BLaER1 (cell line): ENCODE measurements at regions not wholly inside any gene's neighbourhood (a gene's known extent, or its start where the extent isn't known, plus 50 kb on each side); places are given as distances from the start of the nearest gene placed in this dataset.
A peak's percentile ranks its signal among the peaks of the same experiment; 100 is the strongest.

Experiments
- H3K27ac ChIP-seq: shearing (Covaris generic); formaldehyde crosslinking; 2 replicates; pipeline ENCODE4 v1.8.1; 2022
- H3K27me3 ChIP-seq: shearing (Covaris generic); formaldehyde crosslinking; 2 replicates; pipeline ENCODE4 v1.8.1; 2022
- H3K36me3 ChIP-seq: shearing (Covaris generic); formaldehyde crosslinking; 2 replicates; pipeline ENCODE4 v1.8.1; 2022
- H3K4me1 ChIP-seq: shearing (Covaris generic); formaldehyde crosslinking; 2 replicates; pipeline ENCODE4 v1.8.1; 2022
- H3K4me2 ChIP-seq: shearing (Covaris generic); formaldehyde crosslinking; 2 replicates; pipeline ENCODE4 v1.8.1; 2022
- H3K4me3 ChIP-seq: shearing (Covaris generic); formaldehyde crosslinking; 2 replicates; pipeline ENCODE4 v1.8.1; 2022
- H3K9ac ChIP-seq: shearing (Covaris generic); formaldehyde crosslinking; 2 replicates; pipeline ENCODE4 v1.8.1; 2022
- H3K9me3 ChIP-seq: shearing (Covaris generic); formaldehyde crosslinking; 2 replicates; pipeline ENCODE4 v1.8.1; 2022
- H4K20me1 ChIP-seq: shearing (Covaris generic); formaldehyde crosslinking; 2 replicates; pipeline ENCODE4 v1.8.1; 2022
- Cebpa-rat ChIP-seq: shearing (Covaris generic); IDR thresholded peaks from 2 replicates; pipeline ENCODE4 v1.8.1; 2022

DNA sequence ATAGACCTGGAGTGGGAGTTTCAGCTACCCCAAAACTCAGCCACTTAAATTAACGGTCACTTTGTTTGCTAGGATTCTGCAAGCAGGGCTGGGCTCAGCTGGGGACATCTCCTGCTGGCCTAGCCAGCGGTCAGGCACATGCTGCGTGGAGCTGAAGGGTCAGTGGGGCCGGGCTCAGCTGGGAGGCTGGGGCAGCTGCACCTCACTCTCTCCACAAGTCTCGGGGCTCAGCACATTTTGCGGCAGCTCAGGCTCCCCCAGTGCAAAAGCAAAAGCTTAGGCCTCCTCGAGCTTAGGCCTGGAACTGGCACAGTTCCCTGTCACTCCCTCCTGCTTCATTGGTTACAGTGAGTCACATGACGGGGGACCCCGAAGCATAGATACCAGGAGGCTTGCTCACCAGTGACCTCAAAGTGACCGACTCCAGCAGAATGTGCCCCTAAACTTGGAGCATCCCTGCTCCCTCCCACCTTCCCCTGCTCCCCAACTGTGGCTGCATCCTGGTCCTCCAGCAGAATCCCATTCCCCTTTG is 80.6 kb upstream of the CST7 start:
- Histone ChIP-seq H3K36me3 (no peaks in the 10 kb centered on the region), H3K9ac (no peak overlapping the region), H3K4me3 (no peak overlapping the region), H3K27me3 (no peaks in the 10 kb centered on the region), H3K9me3 (peaks cover 38% of the 10 kb centered on the region), H3K4me1 (peaks cover 31% of the 10 kb centered on the region), H3K27ac (no peak overlapping the region), H3K4me2 (no peak overlapping the region), H4K20me1 (no peaks in the 10 kb centered on the region)
- no peak for TF ChIP-seq Cebpa-rat

DNA sequence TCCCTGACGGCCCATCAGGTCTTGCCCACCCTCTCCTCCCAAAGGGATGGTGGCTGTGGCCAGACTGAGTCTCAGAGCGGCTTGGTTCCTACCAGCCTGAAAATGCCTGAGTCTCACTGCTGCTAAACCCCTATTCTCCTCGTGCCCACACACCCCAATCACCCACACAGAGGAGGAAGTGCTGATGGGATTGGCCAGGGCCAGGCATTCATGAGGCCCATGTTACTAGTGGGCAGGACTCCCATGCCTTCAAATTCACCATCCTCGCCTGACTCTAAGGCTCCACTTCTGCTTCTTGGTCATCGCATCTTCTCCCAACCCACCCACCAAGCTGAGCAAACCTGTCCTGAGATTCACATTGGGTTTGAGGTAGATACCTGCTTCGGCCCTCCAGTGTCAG is 80.1 kb upstream of the CST7 start:
- Histone ChIP-seq H3K9ac (no peak overlapping the region), H3K27me3 (no peaks in the 10 kb centered on the region), H3K4me2 (no peak overlapping the region), H3K27ac (no peak overlapping the region), H3K4me3 (no peak overlapping the region), H3K36me3 (no peaks in the 10 kb centered on the region), H3K9me3 (peaks cover 33% of the 10 kb centered on the region), H4K20me1 (no peaks in the 10 kb centered on the region), H3K4me1 (peaks cover 36% of the 10 kb centered on the region)
- no peak for TF ChIP-seq Cebpa-rat

DNA sequence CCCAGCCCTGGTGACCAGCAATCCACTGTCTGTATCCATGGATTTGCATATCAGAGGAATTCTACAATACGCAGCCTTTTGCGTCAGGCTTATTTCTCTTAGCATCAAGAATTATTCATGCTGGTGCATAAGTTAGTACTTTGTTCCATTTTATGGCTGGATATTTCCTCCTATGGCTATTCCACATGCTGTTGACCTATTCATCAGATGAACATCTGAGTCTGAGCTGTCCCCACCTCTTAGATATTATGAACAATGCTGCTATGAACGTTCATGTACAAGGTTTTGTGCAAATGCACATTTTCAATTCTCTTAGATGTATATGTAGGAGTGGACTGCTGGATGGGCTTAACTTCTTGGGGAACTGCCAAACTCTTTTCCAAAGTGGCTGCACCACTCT is 79.0 kb upstream of the CST7 start:
- no peaks in the 10 kb centered on the region for H3K27me3 ChIP-seq
- H3K36me3 ChIP-seq = no peaks in the 10 kb centered on the region
- no peak overlapping the region for H3K9ac ChIP-seq
- H3K9me3 ChIP-seq = peaks cover 22% of the 10 kb centered on the region
- H3K4me2 ChIP-seq = no peak overlapping the region
- no peak overlapping the region for H3K4me3 ChIP-seq
- peaks cover 38% of the 10 kb centered on the region for H3K4me1 ChIP-seq
- H3K27ac ChIP-seq = no peak overlapping the region
- no peak for TF ChIP-seq Cebpa-rat
- H4K20me1 ChIP-seq = no peaks in the 10 kb centered on the region

DNA sequence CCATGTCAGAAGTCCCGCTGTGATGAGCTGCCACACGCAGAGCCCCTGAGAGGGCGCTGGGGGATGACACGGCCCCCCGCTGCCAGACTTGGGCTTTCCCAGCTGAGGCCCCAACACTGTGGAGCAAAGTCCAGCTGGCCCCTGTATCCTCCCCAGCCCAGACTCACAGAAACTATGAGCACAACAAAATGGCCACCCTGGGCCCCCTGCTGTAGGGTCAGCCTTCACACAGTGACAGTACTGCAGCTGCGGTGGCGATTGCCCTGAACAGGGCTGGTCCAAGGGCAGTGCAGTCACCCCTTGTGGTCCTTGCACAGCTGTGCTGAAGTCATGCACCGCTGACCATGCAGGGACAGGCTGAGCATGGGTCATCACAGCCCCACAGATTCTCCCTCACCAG is 78.2 kb upstream of the CST7 start:
- Histone ChIP-seq H3K27ac (peak overlapping the region; percentile 67), H3K4me2 (peak overlapping the region; percentile 91), H3K9me3 (peaks cover 14% of the 10 kb centered on the region), H3K4me3 (no peak overlapping the region), H3K4me1 (peaks cover 38% of the 10 kb centered on the region), H3K27me3 (no peaks in the 10 kb centered on the region), H3K9ac (no peak overlapping the region), H3K36me3 (no peaks in the 10 kb centered on the region), H4K20me1 (no peaks in the 10 kb centered on the region)
- no peak for TF ChIP-seq Cebpa-rat

DNA sequence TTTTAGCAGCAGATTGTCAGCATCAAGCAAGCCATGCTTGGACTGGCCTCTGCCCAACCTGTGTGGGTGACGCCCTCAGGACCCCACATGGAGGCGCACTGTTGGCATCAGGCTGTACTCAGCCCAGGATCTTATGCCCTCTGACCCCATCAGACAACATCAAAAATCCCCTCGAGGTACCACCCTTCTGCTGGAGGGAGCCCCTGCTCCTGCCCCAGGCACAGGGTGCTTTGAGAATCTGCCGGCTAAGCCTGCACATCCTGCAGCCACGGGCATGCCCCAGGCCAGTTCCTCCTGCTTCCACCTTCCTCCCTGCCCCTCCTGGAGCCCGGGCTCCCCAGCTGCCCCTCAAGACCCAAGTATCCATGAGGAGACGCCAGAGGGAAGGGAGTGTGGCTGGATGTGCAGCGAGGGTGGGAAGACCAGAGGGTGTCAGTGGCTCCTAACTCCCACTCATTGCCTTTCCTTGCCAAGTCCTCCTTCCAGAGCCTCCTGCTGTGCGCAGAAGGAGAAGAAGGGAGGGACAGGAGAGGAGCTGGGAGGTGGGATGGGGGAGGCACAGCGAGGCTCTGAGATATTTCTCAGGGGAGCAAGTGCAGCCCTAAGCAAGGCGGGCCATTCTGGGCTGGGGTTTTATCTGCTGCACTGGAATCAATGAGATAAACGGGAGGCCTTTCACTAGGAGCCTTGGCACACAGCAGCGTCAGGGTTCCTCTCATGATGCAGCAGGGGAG is 77.4 kb upstream of the CST7 start:
- Histone ChIP-seq H3K9me3 (peaks cover 6% of the 10 kb centered on the region; the same call in 1 of the 2 replicates), H3K27me3 (no peaks in the 10 kb centered on the region), H4K20me1 (no peaks in the 10 kb centered on the region), H3K9ac (peak overlapping the region; percentile 53; the same call in 1 of the 2 replicates), H3K27ac (peak overlapping the region; percentile 67), H3K4me1 (peaks cover 38% of the 10 kb centered on the region), H3K4me2 (peak overlapping the region; percentile 91), H3K36me3 (no peaks in the 10 kb centered on the region), H3K4me3 (peak overlapping the region; percentile 42)
- no peak for TF ChIP-seq Cebpa-rat

DNA sequence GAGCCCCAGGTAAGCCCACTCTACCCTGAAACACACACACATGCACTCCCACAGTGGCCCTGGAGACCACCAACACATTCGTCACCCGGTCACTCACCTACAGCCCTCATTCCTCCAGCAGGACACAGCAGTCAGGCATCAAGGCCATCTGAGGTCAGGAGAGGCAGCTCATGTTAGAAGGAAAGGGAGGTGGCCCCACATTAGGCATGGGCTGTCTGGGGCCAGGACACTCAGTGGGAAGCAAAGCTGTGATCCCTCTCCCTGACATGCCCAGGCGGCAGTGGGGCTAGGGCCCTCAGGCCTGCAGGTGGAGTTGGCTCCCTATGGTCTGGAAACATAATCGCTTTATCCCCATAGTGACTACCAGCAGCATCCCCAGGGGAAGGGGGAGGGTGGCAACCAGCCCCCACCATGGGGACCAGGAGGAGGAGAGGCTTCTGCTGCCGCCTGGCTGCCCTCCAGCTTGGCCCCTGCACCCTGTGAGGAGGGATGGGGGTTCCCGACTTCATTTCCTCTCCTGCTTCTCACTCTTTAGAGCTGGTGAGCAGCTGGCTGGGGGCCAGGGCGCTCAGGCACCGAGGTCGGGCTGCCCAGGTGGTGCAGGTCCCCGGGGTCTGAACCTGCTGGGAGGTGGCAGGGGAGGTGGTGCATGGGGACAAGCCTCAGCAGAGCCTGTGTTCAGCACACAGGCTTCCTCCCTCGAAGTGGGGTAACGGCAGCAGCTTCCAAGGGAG is 76.6 kb upstream of the CST7 start:
- H3K36me3 ChIP-seq = no peaks in the 10 kb centered on the region
- H3K4me2 ChIP-seq = peak overlapping the region; percentile 91
- H3K4me1 ChIP-seq = peaks cover 38% of the 10 kb centered on the region
- peak overlapping the region; percentile 67 for H3K27ac ChIP-seq
- no peaks in the 10 kb centered on the region for H3K27me3 ChIP-seq
- H4K20me1 ChIP-seq = no peaks in the 10 kb centered on the region
- H3K9ac ChIP-seq = peak overlapping the region; percentile 53; the same call in 1 of the 2 replicates
- H3K4me3 ChIP-seq = peak overlapping the region; percentile 42
- no peaks in the 10 kb centered on the region for H3K9me3 ChIP-seq
- TF ChIP-seq Cebpa-rat = no peak

DNA sequence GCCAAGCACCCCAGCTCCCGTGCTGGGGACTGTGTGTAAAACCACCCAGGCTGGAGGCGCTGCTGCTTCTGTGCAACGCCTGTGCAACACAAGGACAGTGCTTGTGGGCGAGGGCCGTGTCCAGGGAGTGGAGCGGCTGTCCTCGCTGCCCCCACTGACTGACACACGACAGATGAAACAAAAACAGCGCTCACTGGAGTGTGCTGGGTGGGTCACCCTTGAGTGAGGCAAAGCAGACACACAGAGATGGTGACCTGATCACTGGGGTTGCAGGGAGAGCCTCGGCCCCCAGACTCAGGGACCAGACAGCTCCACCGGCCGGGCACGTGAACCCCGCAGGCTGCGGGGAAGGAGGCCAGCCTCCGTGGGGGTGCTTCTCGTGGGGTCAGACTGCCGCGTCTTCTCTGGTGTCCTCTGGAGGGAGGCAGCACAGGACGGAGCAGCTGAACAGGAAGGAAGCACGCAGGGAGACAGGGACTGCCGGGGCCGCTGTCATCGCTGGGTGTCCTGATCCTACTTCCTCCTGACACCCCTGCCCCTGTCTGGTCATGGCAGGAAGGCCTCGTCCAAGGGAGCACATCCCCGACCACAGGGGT is 75.9 kb upstream of the CST7 start:
- Histone ChIP-seq H3K4me2 (peak overlapping the region; percentile 91), H4K20me1 (no peaks in the 10 kb centered on the region), H3K4me3 (peak overlapping the region; percentile 42), H3K36me3 (no peaks in the 10 kb centered on the region), H3K4me1 (peaks cover 38% of the 10 kb centered on the region), H3K9me3 (no peaks in the 10 kb centered on the region), H3K27me3 (no peaks in the 10 kb centered on the region), H3K27ac (peak overlapping the region; percentile 67), H3K9ac (peak overlapping the region; percentile 53; the same call in 1 of the 2 replicates)
- no peak for TF ChIP-seq Cebpa-rat

DNA sequence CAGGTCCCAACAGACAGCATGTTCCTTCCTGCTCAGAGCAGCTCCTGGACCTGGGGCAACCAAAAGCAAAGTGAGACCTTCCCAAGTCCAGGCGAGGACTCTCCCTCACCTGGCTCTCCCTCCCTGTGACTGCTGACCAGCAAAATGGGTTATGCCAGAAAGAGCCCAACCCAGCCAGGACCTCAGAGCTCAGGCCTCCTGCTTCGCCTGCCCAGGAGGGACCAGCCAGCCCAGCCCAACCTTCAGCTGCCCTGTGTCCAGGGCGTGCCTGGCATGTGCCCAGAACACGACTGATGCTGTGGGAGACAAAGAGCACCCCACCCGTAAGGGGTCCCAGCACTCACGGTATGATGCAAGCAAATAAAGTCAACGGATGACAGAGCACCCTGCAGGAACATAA is 74.0 kb upstream of the CST7 start:
- H3K9ac ChIP-seq = no peak overlapping the region
- H3K4me1 ChIP-seq = peaks cover 38% of the 10 kb centered on the region
- H4K20me1 ChIP-seq = no peaks in the 10 kb centered on the region
- TF ChIP-seq Cebpa-rat = no peak
- no peak overlapping the region for H3K27ac ChIP-seq
- H3K36me3 ChIP-seq = no peaks in the 10 kb centered on the region
- no peak overlapping the region for H3K4me2 ChIP-seq
- no peaks in the 10 kb centered on the region for H3K27me3 ChIP-seq
- no peaks in the 10 kb centered on the region for H3K9me3 ChIP-seq
- H3K4me3 ChIP-seq = no peak overlapping the region

DNA sequence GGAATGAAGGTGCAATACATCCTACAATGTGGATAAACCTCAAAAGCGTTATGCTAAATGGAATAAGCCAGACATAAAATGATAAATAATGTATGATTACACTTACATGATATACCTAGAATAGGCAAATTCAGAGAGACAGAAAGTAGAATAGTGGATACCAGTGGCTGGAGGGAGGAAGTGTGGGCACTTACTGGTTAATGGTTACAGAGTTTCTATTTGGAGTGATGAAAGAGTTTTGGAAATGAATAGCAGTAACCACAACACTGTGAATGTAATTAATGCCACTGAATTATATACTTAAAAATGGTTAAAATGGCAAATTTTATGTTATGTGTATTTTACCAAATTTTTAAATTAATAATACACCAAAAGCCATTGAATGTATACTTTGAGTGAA is 71.4 kb upstream of the CST7 start:
- no peaks in the 10 kb centered on the region for H3K9me3 ChIP-seq
- no peak overlapping the region for H3K4me2 ChIP-seq
- H3K27ac ChIP-seq = no peak overlapping the region
- no peaks in the 10 kb centered on the region for H3K36me3 ChIP-seq
- TF ChIP-seq Cebpa-rat = no peak
- H3K4me1 ChIP-seq = peaks cover 16% of the 10 kb centered on the region
- no peaks in the 10 kb centered on the region for H3K27me3 ChIP-seq
- H3K9ac ChIP-seq = no peak overlapping the region
- H3K4me3 ChIP-seq = no peak overlapping the region
- no peaks in the 10 kb centered on the region for H4K20me1 ChIP-seq

DNA sequence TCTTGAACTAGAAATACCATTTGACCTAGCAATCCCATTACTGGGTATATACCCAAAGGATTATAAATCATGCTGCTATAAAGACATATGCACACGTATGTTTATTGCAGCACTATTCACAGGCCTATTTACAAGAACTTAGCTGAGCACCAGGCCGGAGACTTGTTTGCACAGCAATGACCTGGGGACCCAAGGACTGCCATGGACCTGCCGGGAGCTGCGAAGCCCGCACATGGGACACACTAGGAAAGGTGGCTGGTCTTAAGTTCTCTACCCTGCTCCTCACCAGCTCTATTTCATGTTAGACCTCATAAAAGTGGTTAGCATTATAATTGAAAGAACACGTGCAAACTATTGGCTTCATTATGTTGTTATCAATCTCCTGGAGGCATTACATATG is 70.4 kb upstream of the CST7 start:
- no peak overlapping the region for H3K9ac ChIP-seq
- H3K4me2 ChIP-seq = no peak overlapping the region
- H3K27me3 ChIP-seq = no peaks in the 10 kb centered on the region
- no peak overlapping the region for H3K4me3 ChIP-seq
- TF ChIP-seq Cebpa-rat = no peak
- H4K20me1 ChIP-seq = no peaks in the 10 kb centered on the region
- H3K27ac ChIP-seq = no peak overlapping the region
- H3K36me3 ChIP-seq = no peaks in the 10 kb centered on the region
- H3K9me3 ChIP-seq = peaks cover 2% of the 10 kb centered on the region; the same call in 1 of the 2 replicates
- H3K4me1 ChIP-seq = peaks cover 5% of the 10 kb centered on the region
